Nephron (organoid): ENCODE measurements at regions not wholly inside any gene's neighbourhood (a gene's known extent, or its start where the extent isn't known, plus 50 kb on each side); places are given as distances from the start of the nearest gene placed in this dataset.

Experiments used
- H3K27ac Mint-ChIP-seq, 3 experiments: 2 replicates each; pipeline ENCODE4 v1.8.0; 2020; ENCODE audit warnings: mixed read lengths in 3 of 3, mild to moderate bottlenecking in 2 of 3, moderate library complexity in 1 of 3
- H3K27me3 Mint-ChIP-seq: 2 replicates; pipeline ENCODE4 v1.8.0; 2021; ENCODE audit warnings: low read depth, mild to moderate bottlenecking, moderate library complexity, mixed read lengths
- H3K36me3 Mint-ChIP-seq: 2 replicates; pipeline ENCODE4 v1.8.0; 2020; ENCODE audit warnings: low read depth, mixed read lengths
- H3K4me1 Mint-ChIP-seq: 2 replicates; pipeline ENCODE4 v1.8.0; 2020; ENCODE audit warnings: mixed read lengths
- H3K4me3 Mint-ChIP-seq, 3 experiments: 2 replicates each; pipeline ENCODE4 v1.8.0; 2020; ENCODE audit warnings: mild to moderate bottlenecking in 3 of 3, mixed read lengths in 3 of 3, moderate library complexity in 2 of 3
- H3K9me3 Mint-ChIP-seq: 2 replicates; pipeline ENCODE4 v1.8.0; 2020; ENCODE audit warnings: mixed read lengths
- CTCF ChIP-seq, 3 experiments: fragments of 200-600 bp; sonication (generic); IDR thresholded peaks; one replicate each; pipeline ENCODE4 v1.5.0; 2021; ENCODE audit warnings: antibody characterized with exemption in 3 of 3; ENCODE audit not compliant: unreplicated experiment in 3 of 3

DNA sequence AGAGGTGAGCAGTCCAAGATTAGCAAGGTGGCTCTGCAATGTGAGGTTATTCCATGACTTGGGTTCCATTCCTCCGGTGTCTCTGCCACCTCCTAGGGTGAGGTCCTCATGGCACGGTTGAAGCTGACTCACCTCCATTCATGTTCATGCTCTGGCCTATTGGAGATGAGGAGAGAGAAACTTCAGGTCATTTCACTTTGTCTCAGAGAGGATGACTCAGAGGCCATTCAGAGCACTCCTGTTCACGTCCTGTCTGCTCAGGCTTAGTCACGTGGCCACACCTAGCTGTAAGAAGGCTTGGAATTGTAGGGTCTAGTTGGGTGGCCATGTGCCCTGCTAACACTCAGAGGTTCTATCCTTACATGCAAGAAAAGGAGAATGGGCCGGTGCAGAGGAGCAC, 67.5 kb upstream of the MBOAT2 start:
- no peaks in the 10 kb centered on the region for H3K4me1 Mint-ChIP-seq

DNA sequence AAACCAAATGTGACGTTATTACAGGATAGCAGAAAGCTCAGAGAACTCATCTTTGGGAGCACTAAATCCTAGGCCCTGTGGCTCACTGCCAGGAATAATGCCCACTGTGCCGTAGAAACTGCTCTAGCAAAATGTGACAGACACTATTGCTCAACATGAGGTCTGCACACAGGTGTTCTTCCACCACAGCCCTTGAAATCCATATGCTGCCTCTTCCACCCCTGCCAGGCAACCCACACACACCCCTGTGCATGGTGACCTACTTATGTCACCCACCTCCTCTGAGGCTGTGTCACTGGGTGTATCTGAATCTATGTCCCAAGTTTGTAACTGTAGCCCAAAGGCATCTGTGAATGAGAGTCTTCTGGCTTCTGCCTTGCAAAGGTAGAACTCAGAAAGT, 66.1 kb upstream of the MBOAT2 start:
- Mint-ChIP-seq H3K4me1 (no peaks in the 10 kb centered on the region), H3K27me3 (peaks cover 7% of the 10 kb centered on the region), H3K27ac (no peak overlapping the region), H3K9me3 (peaks cover 32% of the 10 kb centered on the region), H3K4me3 (no peak overlapping the region), H3K36me3 (peaks cover 5% of the 10 kb centered on the region)
- TF ChIP-seq CTCF (IDR thresholded peaks at IDR 0.05; ENCODE audit: unreplicated experiment in 3 of 3): no peak

More for the DNA sequence above, 67.5 kb upstream of the MBOAT2 start:
- Mint-ChIP-seq H3K36me3 (peaks cover 5% of the 10 kb centered on the region), H3K27me3 (peaks cover 10% of the 10 kb centered on the region), H3K9me3 (peaks cover 27% of the 10 kb centered on the region), H3K27ac (no peak overlapping the region), H3K4me3 (peak overlapping the region in 1 of 3 experiments; percentile 29)
- TF ChIP-seq CTCF (IDR thresholded peaks at IDR 0.05; ENCODE audit: unreplicated experiment in 3 of 3): no peak

- H3K9me3 Mint-ChIP-seq: peaks cover 31% of the 10 kb centered on the region
- H3K27ac Mint-ChIP-seq: no peak overlapping the region
- peaks cover 4% of the 10 kb centered on the region for H3K27me3 Mint-ChIP-seq
- H3K36me3 Mint-ChIP-seq: peaks cover 5% of the 10 kb centered on the region
- TF ChIP-seq CTCF (IDR thresholded peaks at IDR 0.05; ENCODE audit: unreplicated experiment in 3 of 3): no peak
- no peak overlapping the region for H3K4me3 Mint-ChIP-seq
- H3K4me1 Mint-ChIP-seq: no peaks in the 10 kb centered on the region
Measured at GRCh38 chr2:9065901-9066300, 62.4 kb upstream of the MBOAT2 start.

GRCh38 chr2:9063023-9063606, 59.6 kb upstream of the MBOAT2 start:
- Mint-ChIP-seq H3K27ac (no peak overlapping the region), H3K4me3 (no peak overlapping the region), H3K9me3 (peaks cover 22% of the 10 kb centered on the region), H3K36me3 (peaks cover 5% of the 10 kb centered on the region), H3K27me3 (no peaks in the 10 kb centered on the region), H3K4me1 (no peaks in the 10 kb centered on the region)
- no peak for TF ChIP-seq CTCF (IDR thresholded peaks at IDR 0.05; ENCODE audit: unreplicated experiment in 3 of 3)

DNA sequence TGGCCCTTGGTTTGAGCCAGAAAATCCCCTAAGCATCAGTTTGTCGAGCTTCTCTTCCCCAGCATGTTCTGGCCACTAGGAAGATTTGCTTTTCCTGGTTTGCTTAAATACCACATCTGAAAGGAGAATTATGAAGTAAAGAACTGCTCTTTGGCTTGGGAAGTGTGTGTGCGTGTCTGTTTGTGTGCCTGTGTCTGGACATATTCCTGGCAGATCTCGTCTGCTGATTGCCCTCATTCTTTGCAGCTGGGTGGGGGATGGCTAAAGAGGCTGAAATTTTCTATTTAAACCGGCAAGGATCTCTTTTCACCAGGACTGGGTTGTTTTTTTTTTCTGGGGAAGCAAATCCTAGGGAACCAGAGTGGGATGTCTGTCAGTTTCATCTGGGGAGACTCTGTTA, 57.3 kb upstream of the MBOAT2 start:
- Mint-ChIP-seq H3K27ac (no peak overlapping the region), H3K36me3 (no peaks in the 10 kb centered on the region), H3K4me3 (no peak overlapping the region), H3K9me3 (peaks cover 7% of the 10 kb centered on the region), H3K27me3 (no peaks in the 10 kb centered on the region), H3K4me1 (no peaks in the 10 kb centered on the region)
- no peak for TF ChIP-seq CTCF (IDR thresholded peaks at IDR 0.05; ENCODE audit: unreplicated experiment in 3 of 3)
